HUES6 (cell line): ENCODE measurements at regions not wholly inside any gene's neighbourhood (a gene's known extent, or its start where the extent isn't known, plus 50 kb on each side); places are given as distances from the start of the nearest gene placed in this dataset.

Experiments
- H3K27ac ChIP-seq: 2 replicates; pipeline ENCODE4 v1.7.0; 2013; ENCODE audit warnings: low read depth, mild to moderate bottlenecking, low read length, inconsistent platforms
- H3K27me3 ChIP-seq: 2 replicates; pipeline ENCODE4 v1.6.1; 2013; ENCODE audit warnings: low read length; ENCODE audit not compliant: control insufficient read depth, insufficient read depth
- H3K36me3 ChIP-seq: 2 replicates; pipeline ENCODE4 v1.6.1; 2013; ENCODE audit warnings: low read length; ENCODE audit not compliant: control insufficient read depth, insufficient read depth
- H3K4me1 ChIP-seq: 2 replicates; pipeline ENCODE4 v1.6.1; 2013; ENCODE audit warnings: low read length; ENCODE audit not compliant: control insufficient read depth, insufficient read depth
- H3K4me3 ChIP-seq: 2 replicates; pipeline ENCODE4 v1.5.1; 2013; ENCODE audit warnings: low read depth, low read length
- H3K9ac ChIP-seq: one replicate; pipeline ENCODE4 v1.6.1; 2013; ENCODE audit warnings: mild to moderate bottlenecking, low read length
- H3K9me3 ChIP-seq: 2 replicates; pipeline ENCODE4 v1.6.1; 2013; ENCODE audit warnings: low read depth, low read length; ENCODE audit not compliant: control insufficient read depth, insufficient read depth

GRCh38 chr11:39810358-39810757 is 1649.1 kb downstream of the LRRC4C start:
- Histone ChIP-seq H3K27ac (no peak overlapping the region), H3K27me3 (no peaks in the 10 kb centered on the region), H3K9me3 (no peaks in the 10 kb centered on the region), H3K4me1 (peaks cover 4% of the 10 kb centered on the region; the same call in 1 of the 2 replicates), H3K36me3 (no peaks in the 10 kb centered on the region), H3K4me3 (no peak overlapping the region), H3K9ac (no peak overlapping the region)

GRCh38 chr11:39809833-39810232 is 1649.6 kb downstream of the LRRC4C start:
- no peaks in the 10 kb centered on the region for H3K27me3 ChIP-seq

GRCh38 chr11:39807904-39808303 is 1651.5 kb downstream of the LRRC4C start:
- no peaks in the 10 kb centered on the region for H3K36me3 ChIP-seq
- H3K4me3 ChIP-seq = no peak overlapping the region
- peaks cover 4% of the 10 kb centered on the region; the same call in 1 of the 2 replicates for H3K4me1 ChIP-seq
- H3K9ac ChIP-seq = no peak overlapping the region
- H3K9me3 ChIP-seq = no peaks in the 10 kb centered on the region
- no peaks in the 10 kb centered on the region for H3K27me3 ChIP-seq
- no peak overlapping the region for H3K27ac ChIP-seq

More at GRCh38 chr11:39809833-39810232, 1649.6 kb downstream of the LRRC4C start:
- Histone ChIP-seq H3K36me3 (no peaks in the 10 kb centered on the region), H3K9ac (no peak overlapping the region), H3K9me3 (no peaks in the 10 kb centered on the region), H3K4me1 (peaks cover 4% of the 10 kb centered on the region; the same call in 1 of the 2 replicates), H3K27ac (no peak overlapping the region), H3K4me3 (no peak overlapping the region)

- peaks cover 4% of the 10 kb centered on the region; the same call in 1 of the 2 replicates for H3K4me1 ChIP-seq
- H3K4me3 ChIP-seq = no peak overlapping the region
- H3K9ac ChIP-seq = no peak overlapping the region
- no peaks in the 10 kb centered on the region for H3K27me3 ChIP-seq
- no peak overlapping the region for H3K27ac ChIP-seq
- no peaks in the 10 kb centered on the region for H3K36me3 ChIP-seq
- H3K9me3 ChIP-seq = no peaks in the 10 kb centered on the region
These were observed 1652.8 kb downstream of the LRRC4C start for GRCh38 chr11:39806652-39807051.

GRCh38 chr11:39804271-39804670 is 1655.2 kb downstream of the LRRC4C start:
- Histone ChIP-seq H3K4me3 (no peak overlapping the region), H3K27ac (no peak overlapping the region), H3K9ac (no peak overlapping the region), H3K4me1 (no peaks in the 10 kb centered on the region), H3K9me3 (no peaks in the 10 kb centered on the region), H3K27me3 (no peaks in the 10 kb centered on the region), H3K36me3 (no peaks in the 10 kb centered on the region)

GRCh38 chr11:39786682-39787081 is 1672.8 kb downstream of the LRRC4C start:
- Histone ChIP-seq H3K9ac (no peak overlapping the region), H3K4me3 (no peak overlapping the region), H3K27ac (no peak overlapping the region), H3K4me1 (no peaks in the 10 kb centered on the region), H3K9me3 (no peaks in the 10 kb centered on the region), H3K36me3 (no peaks in the 10 kb centered on the region), H3K27me3 (no peaks in the 10 kb centered on the region)

GRCh38 chr11:39786281-39786680 is 1673.2 kb downstream of the LRRC4C start:
- Histone ChIP-seq H3K27ac (no peak overlapping the region), H3K36me3 (no peaks in the 10 kb centered on the region), H3K9me3 (no peaks in the 10 kb centered on the region), H3K27me3 (no peaks in the 10 kb centered on the region), H3K4me3 (no peak overlapping the region), H3K4me1 (no peaks in the 10 kb centered on the region), H3K9ac (no peak overlapping the region)

GRCh38 chr11:39784873-39785272 is 1674.6 kb downstream of the LRRC4C start:
- Histone ChIP-seq H3K4me3 (no peak overlapping the region), H3K4me1 (no peaks in the 10 kb centered on the region), H3K27me3 (no peaks in the 10 kb centered on the region), H3K27ac (no peak overlapping the region), H3K9me3 (no peaks in the 10 kb centered on the region), H3K36me3 (no peaks in the 10 kb centered on the region), H3K9ac (no peak overlapping the region)

GRCh38 chr11:39780131-39780530 is 1679.3 kb downstream of the LRRC4C start:
- Histone ChIP-seq H3K27ac (no peak overlapping the region), H3K4me3 (no peak overlapping the region), H3K4me1 (no peaks in the 10 kb centered on the region), H3K36me3 (no peaks in the 10 kb centered on the region), H3K9me3 (no peaks in the 10 kb centered on the region), H3K27me3 (no peaks in the 10 kb centered on the region), H3K9ac (no peak overlapping the region)

GRCh38 chr11:39777035-39777434 is 1682.4 kb downstream of the LRRC4C start:
- no peaks in the 10 kb centered on the region for H3K9me3 ChIP-seq
- H3K4me3 ChIP-seq = no peak overlapping the region
- H3K36me3 ChIP-seq = no peaks in the 10 kb centered on the region
- H3K27me3 ChIP-seq = no peaks in the 10 kb centered on the region
- no peak overlapping the region for H3K27ac ChIP-seq
- H3K4me1 ChIP-seq = no peaks in the 10 kb centered on the region
- no peak overlapping the region for H3K9ac ChIP-seq

- H3K4me3 ChIP-seq = no peak overlapping the region
- H3K27ac ChIP-seq = no peak overlapping the region
- no peaks in the 10 kb centered on the region for H3K9me3 ChIP-seq
- H3K9ac ChIP-seq = no peak overlapping the region
- no peaks in the 10 kb centered on the region for H3K36me3 ChIP-seq
- H3K27me3 ChIP-seq = no peaks in the 10 kb centered on the region
- no peaks in the 10 kb centered on the region for H3K4me1 ChIP-seq
These were observed 1686.8 kb downstream of the LRRC4C start for GRCh38 chr11:39772525-39773137.
